SK-N-MC (cell line): ENCODE measurements at regions not wholly inside any gene's neighbourhood (a gene's known extent, or its start where the extent isn't known, plus 50 kb on each side); places are given as distances from the start of the nearest gene placed in this dataset.

Source experiments
- DNase-seq: peaks from one replicate; pipeline ENCODE4 v3.0.0-alpha.2; 2011; ENCODE audit warnings: low read depth, low spot score
- H3K27ac ChIP-seq: fragments of 200-600 bp; sonication (generic); 2 replicates; pipeline ENCODE4 v1.5.1; 2016; ENCODE audit warnings: mixed run types
- H3K36me3 ChIP-seq: fragments of 200-600 bp; sonication (generic); 2 replicates; pipeline ENCODE4 v1.6.1; 2017; ENCODE audit warnings: antibody characterized with exemption, low read length, mixed read lengths; ENCODE audit not compliant: insufficient read depth
- H3K4me3 ChIP-seq: fragments of 200-600 bp; sonication (generic); 2 replicates; pipeline ENCODE4 v1.5.1; 2016
- H3K9ac ChIP-seq: fragments of 200-600 bp; sonication (generic); 2 replicates; pipeline ENCODE4 v1.8.0; 2017; ENCODE audit warnings: mixed run types, mixed read lengths; ENCODE audit not compliant: insufficient read length
- H3K9me3 ChIP-seq: fragments of 200-600 bp; sonication (generic); 2 replicates; pipeline ENCODE4 v1.6.1; 2017; ENCODE audit warnings: low read depth, mild to moderate bottlenecking, antibody characterized with exemption, low read length, moderate library complexity, mixed read lengths
- EZH2 ChIP-seq: fragments of 200-600 bp; sonication (generic); IDR thresholded peaks from one replicate; pipeline ENCODE4 v1.6.1; 2017; ENCODE audit warnings: antibody characterized with exemption
- FOXP2 ChIP-seq: optimal IDR thresholded peaks from 2 replicates; pipeline ENCODE3; 2011; ENCODE audit warnings: mild to moderate bottlenecking, moderate library complexity; ENCODE audit not compliant: insufficient read depth; ENCODE audit errors: extremely low read length, control extremely low read depth
- POLR2AphosphoS5 ChIP-seq: IDR thresholded peaks from 2 replicates; pipeline ENCODE4 v1.6.1; 2012; ENCODE audit warnings: mild to moderate bottlenecking, low read depth, low read length, borderline replicate concordance

DNA sequence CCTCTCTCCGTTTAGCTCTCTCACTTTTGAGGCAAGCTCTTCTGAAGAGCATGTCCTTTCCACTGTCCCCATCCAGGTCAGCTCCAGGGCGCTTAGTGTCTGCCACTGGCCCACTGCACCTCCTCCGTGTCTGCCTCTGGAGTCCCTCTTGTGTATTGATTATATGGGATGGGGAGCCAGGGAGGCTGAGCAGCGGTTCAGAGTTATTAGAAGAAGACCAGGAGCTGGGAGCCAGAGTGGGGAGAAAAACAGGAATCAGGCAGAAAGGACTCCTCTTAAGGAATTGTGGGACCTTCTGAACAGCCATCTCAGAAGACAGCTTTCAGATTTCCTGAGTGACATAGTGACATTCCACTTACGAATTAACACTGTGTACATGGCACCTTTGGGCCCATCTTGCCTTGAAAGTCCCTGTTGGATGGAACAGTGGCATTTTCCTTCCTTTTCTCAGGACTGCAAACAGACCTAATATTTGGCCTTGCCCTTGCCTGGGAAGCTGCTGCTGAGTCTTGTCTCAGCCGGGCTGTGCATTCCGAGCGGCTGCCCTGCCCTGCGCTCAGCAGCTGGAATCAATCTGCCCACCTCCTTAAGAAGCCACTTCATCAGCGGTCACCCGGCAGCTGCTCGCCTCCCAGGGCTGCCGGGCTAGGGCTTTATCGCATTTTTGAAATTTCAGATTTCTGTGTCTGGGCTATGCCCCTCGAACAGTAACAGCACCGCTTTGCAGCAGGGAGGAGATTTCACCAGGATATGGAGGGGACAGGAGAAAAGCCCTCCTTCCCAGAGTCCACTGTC is 81.1 kb upstream of the PRKG1 start:
- DNase-seq, result no peak
- no peaks in the 10 kb centered on the region for H3K36me3 ChIP-seq
- H3K27ac ChIP-seq, result no peak overlapping the region
- no peaks in the 10 kb centered on the region for H3K9me3 ChIP-seq
- no peak for TF ChIP-seq POLR2AphosphoS5
- TF ChIP-seq FOXP2, result no peak
- no peak for TF ChIP-seq EZH2
- no peak overlapping the region for H3K4me3 ChIP-seq
- H3K9ac ChIP-seq, result no peak overlapping the region

DNA sequence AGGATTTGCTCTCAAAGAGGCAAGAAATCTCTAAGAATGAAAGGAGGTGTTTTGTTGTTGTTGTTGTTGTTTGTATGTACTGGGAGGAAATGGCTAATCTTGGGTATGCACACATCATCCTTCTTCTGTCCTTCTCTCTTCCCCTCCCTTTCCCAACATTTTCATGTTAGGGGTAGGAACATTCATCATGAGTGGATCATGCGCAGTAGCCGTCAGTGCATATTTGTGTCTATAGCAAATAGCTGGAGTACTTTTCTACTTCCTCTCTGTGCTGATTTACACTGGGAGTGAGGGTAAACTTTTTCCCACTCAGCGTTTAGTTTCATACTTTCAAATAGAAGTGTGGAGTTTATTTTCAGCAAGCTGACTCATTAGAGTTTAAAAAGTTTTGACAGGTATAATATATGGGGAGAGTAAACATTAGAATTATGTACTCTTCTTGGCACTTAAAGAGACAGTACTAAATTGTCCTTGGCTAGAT is 80.5 kb upstream of the PRKG1 start:
- Histone ChIP-seq H3K36me3 (no peaks in the 10 kb centered on the region), H3K9me3 (no peaks in the 10 kb centered on the region), H3K27ac (no peak overlapping the region), H3K9ac (no peak overlapping the region), H3K4me3 (no peak overlapping the region)
- TF ChIP-seq POLR2AphosphoS5 (no peak), EZH2 (no peak), FOXP2 (no peak)
- DNase-seq, result no peak

DNA sequence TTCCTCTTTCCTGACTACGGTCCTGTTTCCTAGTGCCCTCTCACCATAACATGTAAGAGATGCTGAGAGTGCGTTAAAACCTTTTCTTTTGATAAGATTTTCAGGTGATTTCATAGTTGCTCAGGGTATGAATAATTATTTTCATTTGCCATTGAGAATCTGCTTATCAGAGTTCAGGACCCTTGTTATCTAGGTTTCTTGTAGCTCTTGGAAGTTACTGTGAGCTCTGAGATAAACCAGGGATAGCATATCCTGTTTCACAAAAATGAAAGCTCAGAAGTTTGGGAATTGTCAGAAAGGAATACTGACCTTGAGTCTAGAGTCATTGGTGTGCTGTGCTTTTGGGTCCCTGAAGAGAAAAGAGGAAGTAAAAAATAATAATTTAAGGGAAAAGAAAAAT is 76.8 kb upstream of the PRKG1 start:
- no peak for TF ChIP-seq POLR2AphosphoS5
- TF ChIP-seq FOXP2, result no peak
- no peak for TF ChIP-seq EZH2
- Histone ChIP-seq H3K36me3 (no peaks in the 10 kb centered on the region), H3K27ac (no peak overlapping the region), H3K9me3 (no peaks in the 10 kb centered on the region), H3K4me3 (no peak overlapping the region), H3K9ac (no peak overlapping the region)
- no peak for DNase-seq

DNA sequence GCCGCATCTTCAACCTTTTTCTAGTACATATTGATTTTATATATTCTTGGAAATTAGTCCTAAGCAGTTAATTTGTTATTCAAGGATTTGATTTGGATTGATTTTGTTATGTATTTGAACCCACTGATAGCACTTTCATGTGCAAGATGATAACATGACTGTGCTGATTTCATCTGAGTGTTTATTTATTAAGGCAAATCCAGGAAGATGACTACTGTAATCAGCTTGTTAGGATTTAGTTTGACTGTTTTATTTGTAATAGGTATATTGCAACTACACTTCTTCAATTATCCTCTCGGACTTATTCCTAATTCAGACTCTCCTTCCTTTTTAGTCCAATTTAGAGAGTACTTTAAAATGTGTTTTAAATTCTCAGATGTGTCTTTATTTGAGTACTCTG is 75.1 kb upstream of the PRKG1 start:
- no peak for DNase-seq
- no peak overlapping the region for H3K9ac ChIP-seq
- H3K4me3 ChIP-seq, result no peak overlapping the region
- TF ChIP-seq FOXP2 (no peak), POLR2AphosphoS5 (no peak), EZH2 (no peak)
- no peaks in the 10 kb centered on the region for H3K9me3 ChIP-seq
- no peaks in the 10 kb centered on the region for H3K36me3 ChIP-seq
- no peak overlapping the region for H3K27ac ChIP-seq

DNA sequence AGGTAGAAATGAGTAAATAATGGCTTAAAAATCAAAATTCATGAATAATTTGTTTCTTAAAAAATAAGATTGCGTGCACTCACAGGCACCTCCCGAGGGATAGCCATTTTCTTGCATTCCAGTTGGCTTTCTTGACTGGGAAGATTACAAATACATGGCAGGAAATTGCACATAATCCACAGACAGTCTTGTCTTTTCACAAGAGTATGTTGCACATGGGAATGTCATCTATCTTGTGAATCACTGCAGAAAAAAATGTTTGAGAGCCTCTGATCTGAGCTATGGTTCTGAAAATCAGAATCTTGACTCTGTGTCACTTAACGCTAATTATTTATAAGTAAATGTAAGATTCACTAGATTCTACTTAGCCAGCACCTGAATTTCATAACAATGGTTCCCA is 74.1 kb upstream of the PRKG1 start:
- TF ChIP-seq POLR2AphosphoS5 (no peak), FOXP2 (no peak), EZH2 (no peak)
- H3K9me3 ChIP-seq, result no peaks in the 10 kb centered on the region
- no peak for DNase-seq

DNA sequence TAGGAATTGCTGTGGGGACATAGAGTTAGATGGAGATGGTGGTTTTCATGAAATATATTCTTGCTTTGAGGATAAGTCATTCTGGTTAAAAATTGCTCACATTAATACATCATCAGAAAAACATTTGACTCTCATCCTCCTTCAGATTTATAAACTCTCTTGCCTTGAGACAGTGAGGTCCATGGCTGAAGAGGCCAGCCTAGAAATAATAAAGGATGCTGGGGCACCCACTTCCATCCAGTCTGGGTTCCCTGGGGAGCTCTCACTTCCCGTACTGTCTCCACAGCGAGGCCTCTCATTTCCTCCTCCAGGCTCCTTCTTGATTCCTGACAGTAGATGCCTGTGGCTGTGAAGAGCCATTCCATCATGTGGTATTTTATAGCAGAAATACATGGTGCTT is 73.3 kb upstream of the PRKG1 start:
- no peak for TF ChIP-seq POLR2AphosphoS5
- no peaks in the 10 kb centered on the region for H3K36me3 ChIP-seq
- DNase-seq, result no peak
- H3K4me3 ChIP-seq, result no peak overlapping the region
- H3K27ac ChIP-seq, result no peak overlapping the region
- no peaks in the 10 kb centered on the region for H3K9me3 ChIP-seq
- H3K9ac ChIP-seq, result no peak overlapping the region

More for the DNA sequence above, 74.1 kb upstream of the PRKG1 start:
- no peak overlapping the region for H3K4me3 ChIP-seq
- no peak overlapping the region for H3K9ac ChIP-seq
- no peaks in the 10 kb centered on the region for H3K36me3 ChIP-seq
- H3K27ac ChIP-seq, result no peak overlapping the region

DNA sequence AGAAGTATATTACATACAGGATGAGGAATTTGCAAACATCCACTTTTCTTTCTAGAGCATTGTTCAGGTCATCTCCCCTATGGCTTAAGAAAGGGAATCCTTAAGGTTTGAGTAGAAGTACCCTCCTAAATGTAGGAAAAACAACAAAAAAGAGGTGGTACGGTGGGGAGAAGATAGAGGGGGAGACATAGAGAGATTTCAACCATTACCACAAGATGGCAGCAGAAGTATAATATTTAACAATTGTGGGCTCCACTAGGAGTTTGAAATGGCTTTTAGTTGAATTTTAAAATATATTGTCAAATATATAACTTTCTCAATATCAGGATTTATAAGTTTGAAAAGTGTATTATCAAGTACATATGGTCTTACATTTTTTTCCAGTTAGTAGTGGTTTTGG is 72.7 kb upstream of the PRKG1 start:
- no peaks in the 10 kb centered on the region for H3K36me3 ChIP-seq
- H3K9me3 ChIP-seq, result no peaks in the 10 kb centered on the region
- no peak for DNase-seq
- no peak overlapping the region for H3K4me3 ChIP-seq
- TF ChIP-seq FOXP2 (no peak), POLR2AphosphoS5 (no peak), EZH2 (no peak)
- no peak overlapping the region for H3K27ac ChIP-seq
- H3K9ac ChIP-seq, result no peak overlapping the region

DNA sequence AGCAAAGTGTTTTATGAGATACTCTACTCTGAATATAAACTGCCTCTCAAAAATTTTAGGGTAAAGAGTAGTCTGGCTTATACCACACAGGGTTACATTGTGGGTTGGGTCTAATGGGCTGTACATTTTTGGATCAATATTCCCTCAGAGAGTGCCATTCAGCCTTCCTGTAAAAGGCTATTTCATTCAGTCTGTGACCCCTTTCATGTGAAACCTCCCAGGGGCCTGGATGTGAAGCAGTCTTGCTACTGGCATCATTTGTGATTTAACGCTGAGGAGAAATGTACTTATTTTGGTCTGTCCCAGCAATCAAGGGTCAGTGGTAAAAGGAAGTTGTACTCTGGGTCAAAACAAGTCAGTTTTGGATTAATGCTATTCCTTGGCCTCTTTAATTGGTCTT is 71.8 kb upstream of the PRKG1 start:
- H3K9me3 ChIP-seq, result no peaks in the 10 kb centered on the region
- no peak for TF ChIP-seq FOXP2
- TF ChIP-seq POLR2AphosphoS5, result no peak
- TF ChIP-seq EZH2, result no peak
- H3K9ac ChIP-seq, result no peak overlapping the region
- H3K4me3 ChIP-seq, result no peak overlapping the region
- DNase-seq, result no peak
- H3K27ac ChIP-seq, result no peak overlapping the region
- H3K36me3 ChIP-seq, result no peaks in the 10 kb centered on the region

DNA sequence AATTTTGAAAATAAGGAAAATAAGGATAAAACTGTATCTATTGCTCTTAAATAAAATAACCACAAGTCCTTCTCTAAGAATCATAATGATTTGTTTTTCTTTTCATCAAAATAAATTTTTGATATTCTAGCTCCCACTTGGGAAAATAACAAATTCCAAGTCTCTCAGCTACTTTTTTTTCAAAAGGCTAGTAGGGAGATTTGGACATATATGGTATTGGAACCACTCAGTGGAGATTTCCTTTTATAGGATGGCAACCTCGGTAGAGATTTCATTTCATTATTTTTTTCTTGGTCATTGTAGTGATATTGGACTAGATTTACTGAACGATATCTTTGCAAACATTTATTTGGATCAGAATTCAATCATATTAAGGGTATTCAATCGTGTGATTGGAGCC is 69.5 kb upstream of the PRKG1 start:
- no peak for TF ChIP-seq FOXP2
- no peak for TF ChIP-seq POLR2AphosphoS5
- TF ChIP-seq EZH2, result no peak
- H3K36me3 ChIP-seq, result no peaks in the 10 kb centered on the region
- H3K4me3 ChIP-seq, result no peak overlapping the region
- H3K9me3 ChIP-seq, result no peaks in the 10 kb centered on the region
- H3K9ac ChIP-seq, result no peak overlapping the region
- no peak for DNase-seq
- H3K27ac ChIP-seq, result no peak overlapping the region
